ENCODE measurements at regions not wholly inside any gene's neighbourhood (a gene's known extent, or its start where the extent isn't known, plus 50 kb on each side); places are given as distances from the start of the nearest gene placed in this dataset.

- TF ChIP-seq ZNF362 (tag by site-specific recombination; IDR thresholded peaks at IDR 0.05), result peak; percentile 93
- no peak for TF ChIP-seq HOXA7 (CRISPR knock-in tag; IDR thresholded peaks at IDR 0.05; ENCODE audit: borderline replicate concordance)
- TF ChIP-seq ZNF341 (tag by site-specific recombination; IDR thresholded peaks at IDR 0.05; ENCODE audit: low read depth), result no peak
- 0 out of 2 replicates have a peak, but pooled peaks have one; percentile 21 for TF ChIP-seq ATF2 (tag by site-specific recombination; IDR thresholded peaks at IDR 0.05; ENCODE audit: low read depth)
- no peak for TF ChIP-seq ZNF140 (tag by site-specific recombination; IDR thresholded peaks at IDR 0.05)
These were observed 95.8 kb downstream of the ATXN3L start (continued) for GRCh38 chrX:13223868-13224567.

- H3K36me3 ChIP-seq (ENCODE audit: control insufficient read depth in 2 of 2, insufficient read depth in 1 of 2, low read length in 2 of 2), result no peaks in the 10 kb centered on the region
- no peaks in the 10 kb centered on the region for H3K9me3 ChIP-seq (ENCODE audit: control insufficient read depth, insufficient read depth, low read depth, low read length)
- H3K4me1 ChIP-seq (ENCODE audit: control insufficient read depth, insufficient read depth, low read length), result peaks cover 34% of the 10 kb centered on the region
- peak overlapping the region; percentile 4; the same call in 1 of the 2 replicates for H3K27ac ChIP-seq (ENCODE audit: extremely low read depth, low read depth, low read length)
- H3K4me3 ChIP-seq (ENCODE audit: low read depth, low read length), result no peak overlapping the region
- ChIA-PET CTCF (interaction anchor here (0.8 to 1.0 kb wide), 3 partner anchors 27 to 274 kb away, joined by 3 to 4 read pairs (median 3); no protein-coding TSS in a partner anchor), POLR2A (no interaction called here)
- TF ChIP-seq HOXC10 (CRISPR knock-in tag; IDR thresholded peaks at IDR 0.05), result no peak
- TF ChIP-seq ZBTB10 (tag by site-specific recombination; IDR thresholded peaks at IDR 0.05), result no peak
- TF ChIP-seq ZNF624 (tag by site-specific recombination; IDR thresholded peaks at IDR 0.05), result no peak
- no peak for TF ChIP-seq ZNF24 (tag by site-specific recombination; IDR thresholded peaks at IDR 0.05)
- no peak for TF ChIP-seq ZNF776 (tag by site-specific recombination; IDR thresholded peaks at IDR 0.05; ENCODE audit: borderline replicate concordance)
- TF ChIP-seq ZNF202 (tag by site-specific recombination; IDR thresholded peaks at IDR 0.05; ENCODE audit: borderline replicate concordance), result no peak
- TF ChIP-seq ZNF560 (tag by site-specific recombination; IDR thresholded peaks at IDR 0.05; ENCODE audit: borderline replicate concordance), result no peak
- TF ChIP-seq ZNF645 (tag by site-specific recombination; IDR thresholded peaks at IDR 0.05), result no peak
- TF ChIP-seq ZNF350 (tag by site-specific recombination; IDR thresholded peaks at IDR 0.05), result no peak
- TF ChIP-seq ZNF121 (tag by site-specific recombination; IDR thresholded peaks at IDR 0.05), result no peak
- no peak for TF ChIP-seq PRDM6 (tag by site-specific recombination; IDR thresholded peaks at IDR 0.05)
- TF ChIP-seq MYNN (tag by site-specific recombination; IDR thresholded peaks at IDR 0.05; ENCODE audit: borderline replicate concordance), result no peak
- no peak for TF ChIP-seq ZNF114 (tag by site-specific recombination; IDR thresholded peaks at IDR 0.05)
- no peak for TF ChIP-seq ZNF341 (tag by site-specific recombination; IDR thresholded peaks at IDR 0.05; ENCODE audit: low read depth)
These were observed 98.9 kb downstream of the ATXN3L start for GRCh38 chrX:13220916-13221315.
